HCT116 (cell line): ENCODE measurements at regions not wholly inside any gene's neighbourhood (a gene's known extent, or its start where the extent isn't known, plus 50 kb on each side); places are given as distances from the start of the nearest gene placed in this dataset.

Experiments
- ATAC-seq: fragments of 200-7000 bp; cut with Tn5 transposase; 2 replicates; pipeline ENCODE4 v1.9.1; 2020; ENCODE audit warnings: mild to moderate bottlenecking, moderate library complexity
- BruUV-seq: library from RNA; stranded (reverse); fragments of 400-500 nt; replicated peaks from 2 replicates; lab custom pipeline; 2021; lab: Mats Ljungman, UMichigan
- CTCF ChIA-PET: fragments of 300-600 bp; sonication (Branson Sonifier 250); formaldehyde crosslinking; loops from one replicate; lab custom pipeline; 2021; ENCODE audit warnings: antibody characterized with exemption; lab: Charles Lee
- POLR2A ChIA-PET: fragments of 300-600, 350-600 bp; sonication (Branson Sonifier 250); formaldehyde crosslinking; loops from one replicate; lab custom pipeline; 2021; ENCODE audit warnings: antibody characterized with exemption; lab: Charles Lee
- RAD21 ChIA-PET, 2 experiments: fragments of 300-600 bp; sonication (Branson Sonifier 250); formaldehyde crosslinking; loops; one replicate each; lab custom pipeline; 2023; ENCODE audit warnings: low total read pairs in 2 of 2; ENCODE audit not compliant: uncharacterized antibody in 2 of 2, unreplicated experiment in 2 of 2, low non-redundant PET in 1 of 2; lab: Charles Lee
- DNase-seq: peaks from one replicate; pipeline ENCODE4 v3.0.0-alpha.2; 2010; ENCODE audit warnings: low read depth, low spot score
- H2AFZ ChIP-seq: fragments of 200-600 bp; shearing (Covaris generic), sonication (generic); 2 replicates; pipeline ENCODE4 v1.6.1; 2017; ENCODE audit warnings: low read depth, mixed run types, mixed read lengths, antibody characterized with exemption, low read length; ENCODE audit not compliant: poor library complexity, severe bottlenecking
- H3K27ac ChIP-seq: 2 replicates; pipeline ENCODE4 v1.5.1; 2012; ENCODE audit warnings: low read depth, low read length
- H3K27me3 ChIP-seq: fragments of 200-600 bp; sonication (generic); 2 replicates; pipeline ENCODE4 v1.6.1; 2016; ENCODE audit warnings: mixed run types, low read length, mixed read lengths; ENCODE audit not compliant: insufficient read depth
- H3K36me3 ChIP-seq, 2 experiments: fragments of 200-500 bp in 1 of 2; fragments of 200-600 bp in 1 of 2; sonication (Bioruptor generic) in 1 of 2; sonication (generic) in 1 of 2; 2 replicates each; pipeline versions ENCODE4 v1.5.1 to v1.6.1; 2014 to 2016; ENCODE audit warnings: low read length in 2 of 2, inconsistent platforms in 1 of 2, mixed read lengths in 1 of 2, mixed run types in 1 of 2; ENCODE audit not compliant: insufficient read depth in 2 of 2, control insufficient read depth in 1 of 2
- H3K4me1 ChIP-seq, 2 experiments: fragments of 200-600 bp in 1 of 2; sonication (generic) in 1 of 2; 2 replicates each; pipeline versions ENCODE4 v1.5.1 to v1.6.1; 2012 to 2017; ENCODE audit warnings: low read length in 2 of 2, inconsistent platforms in 1 of 2, mild to moderate bottlenecking in 1 of 2, mixed read lengths in 1 of 2, mixed run types in 1 of 2, moderate library complexity in 1 of 2; ENCODE audit not compliant: insufficient read depth in 2 of 2, control insufficient read depth in 1 of 2
- H3K4me2 ChIP-seq: fragments of 200-600 bp; sonication (generic); 2 replicates; pipeline ENCODE4 v1.6.1; 2017; ENCODE audit warnings: mixed run types, low read length, mixed read lengths
- H3K4me3 ChIP-seq, 2 experiments: fragments of 200-600 bp in 1 of 2; sonication (generic) in 1 of 2; replicated peaks in 1 of 2; 2 replicates each; pipeline ENCODE4 v1.5.1; 2011 to 2016; ENCODE audit warnings: low read length in 2 of 2, control low read depth in 1 of 2, low read depth in 1 of 2, mild to moderate bottlenecking in 1 of 2, mixed read lengths in 1 of 2, mixed run types in 1 of 2
- H3K79me2 ChIP-seq: fragments of 200-600 bp; sonication (generic); 2 replicates; pipeline ENCODE4 v1.6.1; 2017; ENCODE audit warnings: mild to moderate bottlenecking, mixed run types, low read length, moderate library complexity, mixed read lengths; ENCODE audit not compliant: insufficient read depth
- H3K9ac ChIP-seq: fragments of 200-600 bp; sonication (generic); 2 replicates; pipeline ENCODE4 v1.6.1; 2016; ENCODE audit warnings: low read length, mixed read lengths
- H3K9me2 ChIP-seq: fragments of 200-600 bp; sonication (generic), shearing (Covaris generic); 2 replicates; pipeline ENCODE4 v1.6.1; 2017; ENCODE audit warnings: mixed run types, mild to moderate bottlenecking, moderate library complexity; ENCODE audit not compliant: insufficient read depth
- H3K9me3 ChIP-seq, 2 experiments: fragments of 200-500 bp in 1 of 2; fragments of 200-600 bp in 1 of 2; sonication (Bioruptor generic) in 1 of 2; sonication (generic) in 1 of 2; 2 replicates each; pipeline ENCODE4 v1.6.1; 2014 to 2017; ENCODE audit warnings: low read length in 2 of 2, mixed read lengths in 2 of 2, inconsistent platforms in 1 of 2, low read depth in 1 of 2, mild to moderate bottlenecking in 1 of 2, mixed run types in 1 of 2, moderate library complexity in 1 of 2; ENCODE audit not compliant: control insufficient read depth in 1 of 2, insufficient read depth in 1 of 2
- H4K20me1 ChIP-seq: fragments of 200-600 bp; sonication (generic), shearing (Covaris generic); 2 replicates; pipeline ENCODE4 v1.6.1; 2017; ENCODE audit warnings: mixed run types, mild to moderate bottlenecking, moderate library complexity; ENCODE audit not compliant: insufficient read depth
- CEBPB ChIP-seq: IDR thresholded peaks from 2 replicates; pipeline ENCODE4 v1.6.1; 2012; ENCODE audit warnings: low read depth
- CTCF ChIP-seq, 3 experiments: fragments of 200-600 bp in 1 of 3; sonication (generic) in 1 of 3; IDR thresholded peaks in 2 of 3; conservative IDR thresholded peaks in 1 of 3; 2 replicates each; pipeline ENCODE4 v1.5.1; 2012 to 2017; ENCODE audit warnings: low read depth in 2 of 3, low read length in 2 of 3, antibody characterized with exemption in 1 of 3, borderline replicate concordance in 1 of 3, control low read depth in 1 of 3, mild to moderate bottlenecking in 1 of 3, mixed read lengths in 1 of 3, mixed run types in 1 of 3, moderate library complexity in 1 of 3; ENCODE audit not compliant: insufficient read depth in 1 of 3
- EGR1 ChIP-seq: IDR thresholded peaks from 2 replicates; pipeline ENCODE4 v1.6.1; 2012; ENCODE audit warnings: low read depth
- EZH2phosphoT487 ChIP-seq: fragments of 200-600 bp; IDR thresholded peaks from 2 replicates; pipeline ENCODE4 v1.6.1; 2018; ENCODE audit warnings: antibody characterized with exemption, borderline replicate concordance
- JUND ChIP-seq: IDR thresholded peaks from 2 replicates; pipeline ENCODE4 v1.6.1; 2012
- POLR2AphosphoS5 ChIP-seq: IDR thresholded peaks from 2 replicates; pipeline ENCODE4 v1.6.1; 2011; ENCODE audit warnings: mild to moderate bottlenecking, low read depth, low read length, moderate library complexity
- RAD21 ChIP-seq: IDR thresholded peaks from 2 replicates; pipeline ENCODE4 v1.6.1; 2012; ENCODE audit warnings: low read depth, mild to moderate bottlenecking
- SIN3A ChIP-seq: IDR thresholded peaks from 2 replicates; pipeline ENCODE4 v1.6.1; 2012; ENCODE audit warnings: low read depth
- SP1 ChIP-seq: IDR thresholded peaks from 2 replicates; pipeline ENCODE4 v1.6.1; 2012; ENCODE audit warnings: low read depth
- SRF ChIP-seq: IDR thresholded peaks from 2 replicates; pipeline ENCODE4 v1.6.1; 2012; ENCODE audit warnings: low read depth
- TCF7L2 ChIP-seq: IDR thresholded peaks from 2 replicates; pipeline ENCODE4 v1.7.0; 2011; ENCODE audit warnings: borderline replicate concordance, inconsistent platforms; ENCODE audit not compliant: insufficient read depth, insufficient read length; ENCODE audit errors: extremely low read depth
- YY1 ChIP-seq: IDR thresholded peaks from 2 replicates; pipeline ENCODE4 v1.6.1; 2011; ENCODE audit warnings: low read length, low read depth, moderate library complexity, mild to moderate bottlenecking; ENCODE audit not compliant: insufficient replicate concordance; ENCODE audit errors: extremely low read depth
- ZBTB33 ChIP-seq: IDR thresholded peaks from 2 replicates; pipeline ENCODE4 v1.6.1; 2011; ENCODE audit warnings: mild to moderate bottlenecking, low read length, moderate library complexity; ENCODE audit not compliant: insufficient replicate concordance; ENCODE audit errors: extremely low read depth
- ZNF274 ChIP-seq: fragments of 200-500 bp; sonication (Bioruptor generic); IDR thresholded peaks from 2 replicates; pipeline ENCODE4 v1.6.1; 2014; ENCODE audit warnings: mild to moderate bottlenecking, low read depth, low read length, inconsistent platforms
- intact Hi-C: fragments of 100-400 bp; cut with micrococcal nuclease; formaldehyde crosslinking; loops from 2 replicates; pipeline ENCODE4 v1.10.0; 2022

GRCh38 chr4:125423124-125423523 is 108.4 kb downstream of the FAT4 start (continued):
- no peak for TF ChIP-seq EZH2phosphoT487
- TF ChIP-seq TCF7L2: no peak
- TF ChIP-seq SIN3A: no peak
- TF ChIP-seq CTCF (IDR thresholded peaks at IDR 0.05 in 2 of 3, conservative IDR thresholded peaks at IDR 0.05 in 1 of 3; ENCODE audit: borderline replicate concordance in 1 of 3, insufficient read depth in 1 of 3, low read depth in 2 of 3, low read length in 2 of 3): no peak
- no peak for TF ChIP-seq RAD21
- no peak for TF ChIP-seq SP1
- TF ChIP-seq EGR1: no peak
- no peak for TF ChIP-seq SRF

GRCh38 chr4:125428832-125429231 is 114.1 kb downstream of the FAT4 start:
- DNase-seq (no peak), ATAC-seq (no peak)
- Histone ChIP-seq H3K9me2 (no peaks in the 10 kb centered on the region), H3K36me3 (no peaks in the 10 kb centered on the region), H3K9ac (no peak overlapping the region), H3K27ac (no peak overlapping the region), H3K4me2 (no peak overlapping the region), H2AFZ (no peak overlapping the region), H3K4me1 (no peaks in the 10 kb centered on the region), H3K4me3 (no peak overlapping the region), H3K9me3 (no peaks in the 10 kb centered on the region), H3K27me3 (no peaks in the 10 kb centered on the region), H3K79me2 (no peaks in the 10 kb centered on the region), H4K20me1 (no peaks in the 10 kb centered on the region)
- BruUV-seq: no TSS peak
- CTCF ChIA-PET: no interaction called here
- intact Hi-C loops: no loop called here
- POLR2A ChIA-PET: no interaction called here
- RAD21 ChIA-PET: no interaction called here
- TF ChIP-seq YY1: no peak
- no peak for TF ChIP-seq POLR2AphosphoS5
- TF ChIP-seq EGR1: no peak
- no peak for TF ChIP-seq EZH2phosphoT487
- no peak for TF ChIP-seq ZNF274
- no peak for TF ChIP-seq ZBTB33
- TF ChIP-seq JUND: no peak
- TF ChIP-seq CEBPB: no peak
